Stimulated activated CD4-positive, alpha-beta T cell treated with anti-CD3 and anti-CD28 coated beads, TNF-alpha, amount 100 ng/mL, for 48 hours (primary cell): ENCODE measurements at regions not wholly inside any gene's neighbourhood (a gene's known extent, or its start where the extent isn't known, plus 50 kb on each side); places are given as distances from the start of the nearest gene placed in this dataset.
"Not testable (repeated sequence)": the region's sequence is repeated elsewhere in the genome, so short reads cannot be mapped to it uniquely, and the experiment has no call there.

Experiments
- DNase-seq, 3 donors: peaks; one replicate each; pipeline ENCODE4 v3.0.0-alpha.2; 2020; ENCODE audit warnings: low read depth in 3 of 3

DNA sequence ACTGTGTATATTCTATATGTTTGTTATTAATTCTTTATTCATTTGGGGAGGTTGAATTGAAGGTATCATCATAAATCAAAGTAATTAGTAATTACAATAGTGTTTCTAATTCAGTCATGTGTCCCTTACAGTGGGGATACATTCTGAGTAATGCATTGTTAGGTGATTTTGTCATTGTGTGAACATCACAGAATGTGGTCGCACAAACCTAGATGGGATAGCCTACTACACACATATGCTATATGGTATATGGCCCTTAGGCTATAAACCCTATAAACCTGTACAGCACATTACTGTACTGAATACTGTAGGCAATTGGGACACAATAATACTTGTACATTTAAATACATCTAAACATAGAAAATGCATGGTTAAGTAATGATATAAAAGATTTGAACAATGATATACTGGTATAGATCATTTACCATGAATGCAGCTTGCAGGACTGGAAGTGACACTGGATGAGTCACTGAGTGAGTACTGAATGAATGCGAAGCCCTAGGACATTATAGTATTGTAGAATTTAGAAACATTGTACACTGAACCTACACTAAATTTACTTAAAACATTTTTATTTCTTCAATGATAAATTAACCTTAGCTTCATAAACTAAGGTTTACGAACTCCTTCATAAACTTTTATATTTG is 936.2 kb upstream of the CHORDC1 start:
- no peak for DNase-seq

DNA sequence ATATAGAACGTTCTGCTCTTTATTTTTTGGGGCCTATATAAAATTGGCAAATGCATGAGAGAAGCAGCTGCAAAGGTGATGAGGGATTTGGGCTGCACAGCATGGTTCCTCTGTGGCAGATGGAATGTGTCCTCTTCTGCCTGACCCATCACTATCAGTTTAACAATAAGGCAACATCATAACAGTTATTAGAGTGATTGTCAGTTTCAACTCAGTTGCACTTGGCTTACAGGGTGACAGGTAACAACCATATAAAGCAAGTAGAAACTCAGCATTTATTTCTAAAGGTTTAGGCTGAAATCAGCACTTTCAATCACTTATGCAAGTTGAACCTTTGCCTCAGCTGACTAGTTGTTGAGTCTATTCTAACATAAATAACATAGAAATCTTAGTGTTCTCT is 935.4 kb upstream of the CHORDC1 start:
- no peak for DNase-seq

DNA sequence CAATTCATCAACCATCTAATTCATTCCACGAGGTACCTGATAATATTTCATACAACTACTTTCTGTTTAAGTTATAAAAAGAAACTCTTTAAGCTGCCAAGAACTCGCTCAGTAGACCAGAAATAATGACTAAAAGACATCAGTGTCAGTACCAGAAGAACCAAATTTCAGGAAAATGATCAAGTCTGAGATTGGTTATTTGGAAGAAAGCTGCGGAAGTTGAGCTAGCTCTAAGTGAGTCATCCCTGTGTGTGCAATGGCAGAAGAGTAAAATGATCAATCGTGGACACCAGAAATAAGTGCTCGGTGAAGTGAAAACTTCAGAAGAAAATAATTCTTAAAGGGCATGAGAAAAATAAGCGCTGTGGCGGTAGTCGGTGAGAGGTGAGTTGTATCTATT is 933.2 kb upstream of the CHORDC1 start:
- no peak for DNase-seq

DNA sequence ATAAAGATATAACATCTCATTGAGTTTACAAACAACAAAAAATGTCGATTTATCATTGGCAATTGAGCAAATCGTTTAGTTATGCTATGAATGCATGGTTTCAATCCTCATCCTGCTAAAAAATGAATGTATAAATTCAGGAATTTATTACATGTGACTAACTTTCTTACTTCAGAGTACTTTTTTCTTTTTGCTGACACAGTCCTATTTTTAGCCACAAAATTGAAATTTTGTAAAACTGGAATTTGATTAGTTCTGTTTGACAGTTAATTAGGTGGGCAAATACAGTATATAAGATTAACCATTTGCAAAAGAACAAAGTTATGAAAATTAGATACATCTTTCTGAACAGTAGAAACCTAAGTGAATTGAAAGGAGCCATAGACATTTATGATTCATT is 925.0 kb upstream of the CHORDC1 start:
- DNase-seq = no peak

DNA sequence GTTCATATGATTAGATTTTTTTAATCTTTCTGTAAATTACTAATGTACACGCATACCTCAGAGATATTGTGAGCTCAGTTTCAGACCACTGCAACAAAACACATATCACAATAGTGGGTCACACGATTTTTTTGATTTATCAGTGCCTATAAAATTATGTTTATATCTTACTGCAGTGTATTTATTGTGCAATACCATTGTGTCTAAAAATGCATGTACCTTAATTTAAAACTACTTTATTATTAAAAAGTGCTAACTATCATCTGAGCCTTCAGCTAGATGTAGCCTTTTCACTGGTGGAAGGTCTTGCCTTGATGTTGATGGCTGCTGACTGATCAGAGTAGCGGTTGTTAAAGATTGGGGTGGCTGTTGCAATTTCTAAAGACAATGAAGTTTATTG is 918.8 kb upstream of the CHORDC1 start:
- DNase-seq = no peak

DNA sequence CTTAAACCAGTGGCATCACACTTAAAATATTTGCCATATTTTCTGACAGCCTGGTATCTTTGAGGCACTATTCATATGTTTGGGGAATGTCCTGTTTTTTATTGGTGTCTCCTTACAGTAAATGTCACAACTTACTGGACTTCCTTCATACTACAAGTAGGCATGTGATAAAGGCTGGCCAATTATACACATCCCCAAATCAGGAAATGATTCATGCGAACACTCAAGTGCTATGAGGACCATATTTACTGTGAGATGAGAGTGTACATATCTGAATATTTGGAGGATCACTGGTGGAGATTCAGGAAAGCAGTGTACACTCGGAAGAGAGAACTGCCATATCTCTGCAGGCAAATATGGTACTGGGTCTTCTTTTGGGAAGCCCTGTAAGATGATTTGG is 913.8 kb upstream of the CHORDC1 start:
- no peak for DNase-seq

DNA sequence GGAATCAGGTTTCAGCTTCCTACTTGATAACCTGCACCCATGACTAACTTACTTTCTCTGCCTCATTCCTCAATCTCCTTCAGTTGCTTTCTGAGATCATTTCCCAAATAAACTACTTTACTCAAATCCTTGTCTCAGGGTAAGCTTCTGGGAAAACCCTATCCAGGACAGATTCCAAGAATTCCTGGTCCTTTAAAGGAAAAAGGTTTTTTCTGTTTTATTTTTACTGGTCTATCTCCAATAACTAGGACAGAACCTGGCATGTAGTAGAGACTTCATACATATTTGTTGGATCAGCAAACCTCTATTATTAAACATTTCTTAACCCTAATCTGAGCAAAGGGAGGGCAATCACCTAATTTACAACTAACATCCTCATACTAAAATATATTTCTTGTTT is 910.5 kb upstream of the CHORDC1 start:
- DNase-seq = no peak

DNA sequence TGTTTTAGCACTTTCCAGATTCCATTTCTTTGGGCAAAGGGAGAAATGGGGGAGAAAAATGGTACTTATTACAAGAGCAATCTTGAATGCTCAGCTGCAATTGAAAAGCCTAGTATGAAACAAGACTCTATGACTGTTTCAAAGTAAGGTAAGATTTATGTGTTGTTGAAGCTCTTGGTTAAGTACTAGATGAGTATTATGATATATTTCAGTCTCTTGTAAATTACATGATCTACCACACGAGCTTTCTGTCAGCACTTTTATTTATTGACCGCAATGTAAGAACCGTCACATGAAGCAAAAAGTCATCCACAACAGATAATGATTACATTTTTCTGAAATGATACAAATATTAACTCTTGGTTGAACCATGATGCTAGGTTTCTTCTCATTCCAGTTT is 906.7 kb upstream of the CHORDC1 start:
- DNase-seq = no peak

DNA sequence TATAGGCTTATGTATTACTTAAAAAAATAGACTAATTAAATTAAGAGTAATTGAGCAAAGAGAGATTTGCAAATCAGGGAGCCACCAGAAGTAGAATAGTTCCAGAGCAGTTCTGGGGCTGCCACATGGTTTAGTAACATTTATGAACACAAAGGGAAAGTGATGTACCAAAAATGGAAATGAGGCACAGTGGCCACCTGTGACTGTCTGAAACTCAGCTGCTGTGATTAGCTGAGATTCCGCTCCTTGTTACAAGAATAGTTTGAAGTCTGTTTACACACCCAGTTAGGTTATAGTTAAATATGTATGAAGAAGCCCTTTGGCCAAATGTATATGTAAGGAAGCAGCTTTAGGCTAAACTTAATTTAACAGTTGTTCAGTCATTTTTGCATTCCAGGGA is 901.5 kb upstream of the CHORDC1 start:
- DNase-seq = no peak

DNA sequence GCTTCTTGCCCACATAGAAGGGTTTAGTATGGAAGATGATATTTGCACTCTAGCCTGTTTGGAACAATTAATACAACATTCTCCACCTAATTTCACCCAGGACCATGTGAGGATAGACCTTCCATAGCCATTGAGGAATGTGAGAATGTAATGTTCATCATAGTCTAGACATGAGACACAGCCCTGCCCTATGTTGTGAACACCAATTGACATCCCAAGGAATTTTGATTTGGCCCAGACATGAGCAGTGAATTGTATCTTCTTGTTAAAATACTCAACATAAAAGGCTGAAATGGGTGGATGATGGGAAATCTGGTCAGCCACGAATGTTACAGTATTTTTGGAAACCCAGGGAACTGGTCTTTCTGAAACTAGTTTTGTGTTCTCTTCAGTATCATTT is 892.3 kb upstream of the CHORDC1 start:
- no peak for DNase-seq

DNA sequence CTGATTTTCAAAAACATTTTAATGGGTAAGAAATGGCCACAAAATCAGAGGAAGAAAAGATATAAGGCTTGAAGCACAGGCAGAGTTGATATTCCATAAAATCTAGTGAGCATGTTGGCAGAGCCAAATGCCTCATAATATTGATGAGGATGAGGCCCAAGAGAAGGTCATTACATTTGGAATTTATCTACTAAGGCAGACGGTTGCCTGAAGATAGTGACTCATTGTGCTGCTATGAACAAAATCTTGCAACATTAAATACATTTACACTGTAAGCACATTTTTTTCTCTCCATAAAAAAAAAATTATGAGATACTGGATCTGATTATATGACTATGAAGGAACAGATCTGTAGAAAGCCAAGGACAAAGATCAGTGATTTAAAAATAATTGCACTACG is 881.4 kb upstream of the CHORDC1 start:
- DNase-seq = no peak

DNA sequence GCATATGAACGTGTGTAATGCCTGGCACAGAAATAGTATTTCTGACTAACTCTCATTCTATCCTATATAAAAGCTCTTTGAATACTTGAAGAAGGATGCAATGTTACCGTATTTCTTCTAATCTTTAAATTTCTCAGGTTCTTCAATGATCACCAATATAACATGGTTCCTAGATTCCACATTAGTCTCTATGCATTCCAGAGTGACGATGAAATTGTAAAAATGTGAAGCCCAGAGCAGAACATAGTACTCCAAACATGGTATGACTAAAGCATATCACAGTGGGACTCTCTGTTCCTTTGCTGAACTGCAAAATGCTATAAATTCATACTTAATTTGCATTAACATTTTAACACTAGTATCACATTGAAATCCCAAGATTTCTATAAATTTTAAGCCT is 877.6 kb upstream of the CHORDC1 start:
- DNase-seq = no peak

DNA sequence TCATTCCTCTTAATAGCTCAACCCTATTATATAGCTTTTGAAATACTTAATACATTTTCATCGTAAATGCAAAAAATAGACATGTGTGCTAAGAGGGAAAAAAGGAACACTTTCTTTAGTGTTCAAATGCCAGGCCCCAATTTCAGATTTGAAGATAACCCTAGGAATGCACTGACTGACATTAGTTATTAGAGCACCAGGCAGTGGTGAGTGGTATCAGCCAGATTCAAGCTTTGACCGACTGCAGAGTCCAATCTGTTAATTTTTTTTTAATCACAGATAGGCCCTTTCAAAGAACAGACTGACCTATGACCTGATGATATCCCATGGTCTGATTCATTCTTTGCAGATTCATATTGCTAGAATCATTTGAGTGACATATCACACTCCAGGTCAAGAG is 874.2 kb upstream of the CHORDC1 start:
- no peak for DNase-seq

DNA sequence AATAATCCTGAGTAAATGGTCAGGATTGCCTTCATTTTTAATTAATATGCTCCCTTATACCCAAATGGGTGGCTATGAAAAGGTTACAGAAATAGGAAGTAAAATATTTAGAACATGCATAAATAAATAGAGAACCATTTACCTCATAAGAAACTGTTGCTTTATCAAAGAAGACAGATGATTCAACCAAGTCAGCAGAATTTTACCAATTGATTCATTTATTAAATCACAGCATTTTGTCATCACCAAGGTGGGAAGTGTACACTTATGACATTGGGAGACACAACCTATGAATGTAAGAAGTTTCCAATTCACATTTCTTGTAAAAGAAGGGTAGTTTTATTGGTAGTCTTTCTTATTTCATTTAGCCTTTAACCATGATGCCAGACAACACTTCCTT is 870.3 kb upstream of the CHORDC1 start:
- DNase-seq = no peak

DNA sequence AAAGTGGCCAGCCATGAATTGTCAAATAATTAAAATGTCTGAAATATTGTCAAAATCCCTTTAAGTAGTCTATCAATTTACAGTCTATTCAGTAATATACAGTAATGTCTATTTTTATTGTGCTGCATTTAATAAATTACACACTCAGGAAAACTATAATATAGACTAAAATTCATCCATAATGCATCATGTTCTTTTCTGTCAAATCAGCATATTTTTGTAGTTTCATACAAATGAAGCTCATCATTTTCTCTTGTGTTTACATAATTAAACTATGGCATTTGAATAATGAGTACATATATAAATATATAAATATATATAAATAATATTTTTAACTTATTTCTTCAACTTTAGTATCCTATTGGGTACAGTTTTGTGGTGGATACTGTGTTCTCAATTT is 868.7 kb upstream of the CHORDC1 start:
- no peak for DNase-seq

DNA sequence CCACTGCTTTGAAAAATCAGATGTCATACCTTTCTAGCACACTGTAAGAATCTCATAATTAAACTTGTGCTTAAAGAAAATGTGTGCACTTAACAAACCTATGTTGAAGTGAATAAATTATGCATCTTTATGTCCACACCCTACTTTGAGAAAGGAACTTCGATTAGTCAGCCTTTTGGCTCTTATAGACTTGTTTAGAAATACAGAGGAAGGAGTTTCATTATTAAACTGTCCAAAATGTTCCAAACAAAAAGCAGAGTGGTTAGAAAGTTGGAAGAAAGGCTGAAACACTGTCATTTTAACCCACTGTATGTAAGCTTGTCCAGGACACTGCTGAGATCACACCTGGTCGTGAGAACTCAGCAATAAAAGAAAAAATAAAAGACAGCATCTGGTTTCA is 863.2 kb upstream of the CHORDC1 start:
- no peak for DNase-seq

DNA sequence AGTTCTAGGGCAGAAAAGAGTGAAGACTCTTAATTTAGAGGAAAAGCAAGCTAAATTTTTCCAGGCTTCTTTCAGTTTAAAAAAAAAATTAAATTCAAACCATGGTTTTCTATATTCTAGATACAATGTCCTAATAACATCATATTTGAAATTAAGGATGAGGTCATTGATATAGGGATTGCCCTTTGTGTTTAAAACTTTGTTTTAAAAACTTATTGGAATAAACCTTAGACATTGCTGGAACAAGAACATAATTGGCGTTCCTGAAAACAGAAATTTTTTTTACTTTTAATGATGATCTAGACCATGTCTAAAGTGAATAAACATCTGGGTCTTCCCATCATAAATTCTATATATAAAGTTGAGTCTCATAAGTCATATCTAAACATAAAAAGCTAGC is 859.4 kb upstream of the CHORDC1 start:
- DNase-seq = no peak

DNA sequence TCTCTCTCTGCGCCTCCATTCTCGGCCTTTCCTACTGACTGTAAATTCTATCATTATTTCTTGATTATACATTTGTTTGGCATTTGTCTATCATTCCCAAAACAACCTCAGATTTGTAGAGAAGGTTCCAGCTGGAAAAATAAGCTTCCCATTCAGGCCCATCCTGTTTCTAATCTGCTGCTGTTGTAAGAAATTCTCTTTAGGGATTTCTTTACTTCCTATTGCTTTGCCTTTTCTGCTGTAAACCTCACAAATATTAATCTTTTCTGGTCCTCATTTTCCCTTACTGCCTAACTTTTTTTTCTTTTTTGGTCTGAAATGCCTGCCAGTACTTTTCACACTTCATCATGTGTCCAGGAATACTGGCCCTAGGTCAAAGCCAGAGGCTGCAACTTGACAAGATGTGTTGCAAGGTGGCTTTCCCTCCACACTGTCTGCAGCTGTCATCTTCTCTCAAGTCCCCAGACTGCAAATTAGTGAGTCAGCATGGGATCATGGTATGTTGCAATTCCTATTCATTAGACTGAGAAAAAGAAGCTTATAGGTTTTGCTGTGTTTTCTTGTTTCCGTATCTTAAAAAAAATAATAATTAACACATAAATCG is 858.7 kb upstream of the CHORDC1 start:
- DNase-seq = no peak

DNA sequence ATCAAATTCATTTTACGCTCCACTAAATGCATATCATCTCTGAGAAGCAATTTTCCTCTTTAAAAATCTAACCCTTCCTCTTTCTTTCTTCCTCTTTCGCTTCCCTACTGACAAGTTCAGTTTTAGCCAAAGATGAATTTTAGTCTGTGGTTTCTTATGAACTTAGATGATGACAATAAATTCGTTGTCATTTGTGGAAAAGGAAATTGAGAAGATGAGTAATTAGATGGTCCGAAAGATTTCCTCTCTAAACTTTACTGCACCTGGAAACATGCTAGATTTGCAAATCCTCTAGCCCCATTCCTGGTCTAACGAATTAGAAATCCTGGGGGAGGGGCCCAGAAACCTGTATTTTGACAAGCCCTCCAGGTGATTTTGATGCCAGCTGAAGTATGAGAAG is 855.4 kb upstream of the CHORDC1 start:
- DNase-seq = no peak

DNA sequence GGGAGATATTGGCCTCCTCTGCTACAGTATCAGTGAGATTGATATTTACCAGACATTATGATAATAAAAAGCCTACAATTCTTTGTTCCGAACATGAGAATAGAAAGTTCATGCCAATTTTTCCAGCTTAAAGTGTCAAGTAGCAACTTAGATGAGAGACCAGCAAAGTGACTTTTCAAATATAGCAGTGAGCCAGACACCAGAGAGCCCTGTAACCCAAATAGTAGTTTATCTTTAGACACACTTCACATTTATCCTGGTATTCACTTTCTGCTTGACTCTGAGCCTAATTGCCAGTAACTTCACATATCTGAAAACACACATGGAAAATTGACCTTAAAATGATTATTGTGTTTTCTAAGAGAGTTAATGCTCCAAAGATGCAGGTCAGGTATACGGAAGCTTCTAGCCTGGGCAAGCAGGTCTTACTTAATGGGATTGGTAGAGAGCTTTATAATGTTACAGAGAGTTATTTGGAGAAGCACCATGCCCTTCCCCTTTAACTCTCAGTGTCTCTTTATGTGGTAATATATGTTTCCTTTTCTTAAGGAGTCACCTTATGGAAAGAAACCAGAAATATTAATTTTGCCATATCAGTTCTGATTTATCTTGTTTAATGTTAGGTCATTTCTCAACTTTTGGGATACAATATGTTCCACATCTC is 852.3 kb upstream of the CHORDC1 start:
- no peak for DNase-seq

DNA sequence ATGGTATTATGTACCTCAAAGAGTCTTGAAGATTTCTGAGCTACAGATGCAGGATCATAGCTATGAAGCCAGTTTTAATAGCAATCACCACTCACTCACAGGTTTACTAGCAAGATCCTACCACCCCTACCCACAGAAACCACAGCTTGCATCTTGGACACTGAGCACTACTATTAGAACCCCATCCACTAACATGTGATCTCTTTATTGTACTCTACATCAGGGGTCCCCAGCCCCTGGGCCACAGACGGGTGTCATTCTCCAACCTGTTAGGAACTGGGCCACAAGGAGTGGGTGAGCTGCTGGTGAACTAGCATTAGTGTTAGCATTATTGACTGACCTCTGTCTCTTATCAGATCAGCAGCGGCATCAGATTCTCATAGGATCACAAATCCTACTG is 844.8 kb upstream of the CHORDC1 start:
- DNase-seq = no peak

DNA sequence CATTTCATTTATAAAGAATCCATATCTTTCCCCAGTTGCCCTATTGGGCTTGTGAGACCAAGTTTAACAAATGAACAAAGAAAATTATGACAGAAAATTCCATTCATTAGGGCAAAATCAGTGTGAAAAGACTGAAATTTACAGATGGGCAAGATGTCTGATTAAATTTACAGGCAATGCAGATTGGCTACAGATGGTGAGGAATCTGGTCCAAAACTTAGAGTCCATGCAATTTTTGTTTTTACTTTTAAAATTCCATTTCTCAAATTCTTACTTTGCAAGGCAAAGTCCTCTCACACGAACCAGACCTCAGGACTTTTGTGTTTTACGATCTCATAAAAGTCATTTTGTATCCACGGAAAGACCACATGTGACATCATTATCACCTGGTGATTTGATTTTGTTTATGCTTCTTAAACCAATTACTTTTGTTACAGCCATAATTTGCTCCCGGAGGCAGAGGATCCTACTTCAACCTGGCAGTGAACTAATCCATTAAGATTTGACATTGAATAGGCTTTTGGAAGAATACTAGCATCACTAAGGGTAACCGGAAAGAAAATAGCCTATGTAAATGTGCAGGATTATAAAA is 843.7 kb upstream of the CHORDC1 start:
- no peak for DNase-seq

DNA sequence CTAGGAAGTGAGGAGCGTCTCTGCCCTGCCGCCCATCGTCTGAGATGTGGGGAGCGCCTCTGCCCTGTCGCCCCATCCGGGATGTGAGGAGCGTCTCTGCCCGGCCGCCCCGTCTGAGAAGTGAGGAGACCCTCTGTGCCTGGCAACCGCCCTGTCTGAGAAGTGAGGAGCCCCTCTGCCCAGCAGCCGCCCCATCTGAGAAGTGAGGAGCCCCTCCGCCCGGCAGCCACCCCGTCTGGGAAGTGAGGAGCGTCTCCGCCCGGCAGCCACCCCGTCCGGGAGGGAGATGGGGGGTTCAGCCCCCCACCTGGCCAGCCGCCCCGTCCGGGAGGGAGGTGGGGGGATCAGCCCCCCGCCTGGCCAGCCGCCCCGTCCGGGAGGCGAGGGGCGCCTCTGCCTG is 840.5 kb upstream of the CHORDC1 start:
- not testable (repeated sequence) for DNase-seq
